GM21390 (cell line): ENCODE measurements at regions not wholly inside any gene's neighbourhood (a gene's known extent, or its start where the extent isn't known, plus 50 kb on each side); places are given as distances from the start of the nearest gene placed in this dataset.

ENCODE experiments used
- ATAC-seq: cut with Tn5 transposase; IDR thresholded peaks from one replicate; pipeline ENCODE4 v1.9.1; 2021; ENCODE audit not compliant: unreplicated experiment

GRCh38 chr2:71816815-71817214, 330.8 kb downstream of the CYP26B1 start:
- no peak for ATAC-seq

GRCh38 chr2:71815701-71816474, 331.8 kb downstream of the CYP26B1 start:
- ATAC-seq = no peak

GRCh38 chr2:71814885-71815284, 332.8 kb downstream of the CYP26B1 start:
- no peak for ATAC-seq

GRCh38 chr2:71813807-71814470, 333.7 kb downstream of the CYP26B1 start:
- ATAC-seq = no peak

GRCh38 chr2:71813315-71813714, 334.3 kb downstream of the CYP26B1 start:
- no peak for ATAC-seq

GRCh38 chr2:71812736-71813135, 334.9 kb downstream of the CYP26B1 start:
- ATAC-seq = no peak

GRCh38 chr2:71811726-71812125, 335.9 kb downstream of the CYP26B1 start:
- no peak for ATAC-seq

GRCh38 chr2:71811157-71811556, 336.5 kb downstream of the CYP26B1 start:
- ATAC-seq = no peak

- ATAC-seq = no peak
These were observed 339.8 kb downstream of the CYP26B1 start for GRCh38 chr2:71807581-71808451.

- ATAC-seq = no peak
These were observed 341.2 kb downstream of the CYP26B1 start for GRCh38 chr2:71806432-71806831.

GRCh38 chr2:71804281-71804751, 343.3 kb downstream of the CYP26B1 start:
- no peak for ATAC-seq

GRCh38 chr2:71803398-71803797, 344.3 kb downstream of the CYP26B1 start:
- ATAC-seq = no peak

- no peak for ATAC-seq
These were observed 345.1 kb downstream of the CYP26B1 start for GRCh38 chr2:71802556-71802955.

- no peak for ATAC-seq
These were observed 345.7 kb downstream of the CYP26B1 start for GRCh38 chr2:71801969-71802368.

- ATAC-seq = no peak
These were observed 346.1 kb downstream of the CYP26B1 start for GRCh38 chr2:71801556-71801955.

- ATAC-seq = no peak
These were observed 346.8 kb downstream of the CYP26B1 start for GRCh38 chr2:71800851-71801250.

GRCh38 chr2:71800106-71800809, 346.9 kb downstream of the DYSF start:
- ATAC-seq = no peak

GRCh38 chr2:71799013-71799575, 345.7 kb downstream of the DYSF start:
- ATAC-seq = no peak

GRCh38 chr2:71798266-71799012, 345.1 kb downstream of the DYSF start:
- ATAC-seq = no peak
